Loucy (cell line): ENCODE measurements at regions not wholly inside any gene's neighbourhood (a gene's known extent, or its start where the extent isn't known, plus 50 kb on each side); places are given as distances from the start of the nearest gene placed in this dataset.

ENCODE experiments used
- CTCF ChIP-seq: fragments of 200-600 bp; sonication (generic); conservative IDR thresholded peaks from 2 replicates; pipeline ENCODE4 v1.5.1; 2014; ENCODE audit warnings: mild to moderate bottlenecking, antibody characterized with exemption, low read length
- EZH2phosphoT487 ChIP-seq: fragments of 200-600 bp; IDR thresholded peaks from 2 replicates; pipeline ENCODE4 v1.6.1; 2018; ENCODE audit warnings: antibody characterized with exemption, mild to moderate bottlenecking, moderate library complexity, borderline replicate concordance

DNA sequence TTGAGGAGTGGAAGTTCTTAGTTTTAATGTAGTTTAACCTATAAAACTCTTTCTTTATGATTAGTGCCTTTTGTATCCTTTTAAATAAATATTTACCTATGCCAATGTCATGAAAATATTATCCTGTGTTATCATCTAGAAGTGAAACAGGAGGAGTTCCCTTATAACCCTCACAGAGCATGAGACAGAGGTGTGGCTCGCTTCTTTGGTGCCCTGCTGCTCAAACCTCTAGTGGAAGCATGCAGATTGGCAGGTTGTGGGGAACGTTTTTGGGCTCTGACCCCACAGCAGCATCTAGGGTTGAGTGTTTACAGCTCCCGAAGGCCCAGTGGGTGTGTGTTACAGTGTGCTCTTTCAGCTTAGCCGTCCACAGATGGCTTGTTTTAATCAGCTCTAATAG lies 459.4 kb upstream of the AZI2 start:
- TF ChIP-seq CTCF, result no peak
- TF ChIP-seq EZH2phosphoT487, result no peak
